Omental fat pad (tissue), 3 donors: ENCODE measurements at regions not wholly inside any gene's neighbourhood (a gene's known extent, or its start where the extent isn't known, plus 50 kb on each side); places are given as distances from the start of the nearest gene placed in this dataset.
"Not testable (repeated sequence)": the region's sequence is repeated elsewhere in the genome, so short reads cannot be mapped to it uniquely, and the experiment has no call there.

ENCODE experiments used
- ATAC-seq: fragments of 150-250 bp; one replicate; pipeline ENCODE4 v1.9.1; 2016; ENCODE audit warnings: mild to moderate bottlenecking, moderate library complexity; ENCODE audit not compliant: low FRiP score
- DNase-seq: peaks from one replicate; pipeline ENCODE4 v3.0.0-alpha.2; 2019; ENCODE audit warnings: low spot score
- CTCF ChIP-seq, 3 donors: fragments of 450-650 bp; IDR thresholded peaks; one replicate each; pipeline ENCODE4 v1.5.1; 2016 to 2017; ENCODE audit warnings: antibody characterized with exemption in 3 of 3, mild to moderate bottlenecking in 3 of 3, moderate library complexity in 2 of 3

- no peak for ATAC-seq
- no peak for TF ChIP-seq CTCF (IDR thresholded peaks at IDR 0.05)
Measured at GRCh38 chr4:177494791-177495190, 52.6 kb upstream of the AGA start.

GRCh38 chr4:177495626-177496025 lies 53.4 kb upstream of the AGA start:
- not testable (repeated sequence) for DNase-seq, ATAC-seq

More at GRCh38 chr4:177494791-177495190, 52.6 kb upstream of the AGA start:
- DNase-seq: no peak

GRCh38 chr4:177499537-177499936 lies 57.3 kb upstream of the AGA start:
- no peak for TF ChIP-seq CTCF (IDR thresholded peaks at IDR 0.05)
- no peak for DNase-seq
- no peak for ATAC-seq

GRCh38 chr4:177505171-177505615 lies 63.0 kb upstream of the AGA start:
- no peak for ATAC-seq
- TF ChIP-seq CTCF (IDR thresholded peaks at IDR 0.05): no peak
- no peak for DNase-seq

GRCh38 chr4:177508662-177509061 lies 66.4 kb upstream of the AGA start:
- ATAC-seq (no peak), DNase-seq (no peak)
- no peak for TF ChIP-seq CTCF (IDR thresholded peaks at IDR 0.05)

GRCh38 chr4:177509226-177509745 lies 67.0 kb upstream of the AGA start:
- TF ChIP-seq CTCF (IDR thresholded peaks at IDR 0.05): no peak
- DNase-seq (no peak), ATAC-seq (no peak)

- no peak for DNase-seq
- ATAC-seq: no peak
- TF ChIP-seq CTCF (IDR thresholded peaks at IDR 0.05): no peak
Measured at GRCh38 chr4:177511611-177512010, 69.4 kb upstream of the AGA start.

- no peak for TF ChIP-seq CTCF (IDR thresholded peaks at IDR 0.05)
- DNase-seq: no peak
- ATAC-seq: no peak
Measured at GRCh38 chr4:177512646-177513045, 70.4 kb upstream of the AGA start.
